Body of pancreas (tissue), 4 donors: ENCODE measurements at regions not wholly inside any gene's neighbourhood (a gene's known extent, or its start where the extent isn't known, plus 50 kb on each side); places are given as distances from the start of the nearest gene placed in this dataset.

ENCODE experiments used
- ATAC-seq: fragments of 150-250 bp; one replicate; pipeline ENCODE4 v1.9.1; 2016
- DNase-seq, 4 donors: peaks; one replicate each; pipeline ENCODE4 v3.0.0-alpha.2; 2019
- H3K27ac ChIP-seq, 4 donors: fragments of 200-600 bp; sonication (generic); 1 replicate in 3 of 4; 2 replicates in 1 of 4; pipeline versions ENCODE4 v1.5.1 to v1.6.1; 2016 to 2019; ENCODE audit warnings: mild to moderate bottlenecking in 1 of 4, mixed read lengths in 1 of 4, moderate library complexity in 1 of 4
- H3K27me3 ChIP-seq, 2 donors: fragments of 200-600 bp; sonication (generic); one replicate each; pipeline ENCODE4 v1.6.0; 2016; ENCODE audit warnings: mild to moderate bottlenecking in 1 of 2
- H3K36me3 ChIP-seq, 2 donors: fragments of 200-600 bp; sonication (generic); replicated peaks in 1 of 2; 2 replicates each; pipeline ENCODE4 v1.5.1; 2016; ENCODE audit warnings: low read depth in 2 of 2; ENCODE audit not compliant: insufficient read depth in 1 of 2
- H3K4me1 ChIP-seq: fragments of 200-600 bp; sonication (generic); one replicate; pipeline ENCODE4 v1.6.0; 2016
- H3K4me3 ChIP-seq, 2 donors: fragments of 200-600 bp; sonication (generic); 1 replicate in 1 of 2; 2 replicates in 1 of 2; pipeline ENCODE4 v1.5.1; 2016 to 2019
- H3K9me3 ChIP-seq, 3 donors: fragments of 200-600 bp; sonication (generic); 1 replicate in 2 of 3; 2 replicates in 1 of 3; pipeline ENCODE4 v1.5.1; 2016
- POLR2A ChIP-seq, 3 donors: fragments of 450-650 bp; IDR thresholded peaks; one replicate each; pipeline ENCODE4 v1.6.1; 2016; ENCODE audit warnings: antibody characterized with exemption in 3 of 3, mild to moderate bottlenecking in 2 of 3
- WGBS, 2 donors: methylation state at CpG; one replicate each; pipeline ENCODE4 v1.1.5; 2017; 5-methylcytosine and 5-hydroxymethylcytosine counted together
- intact Hi-C: fragments of 100-400 bp; cut with DNase I; formaldehyde crosslinking; loops from one replicate; pipeline ENCODE4 v1.15.1; 2023
- TF ChIP-seq, protein P1 (sequence below), 7 experiments: fragments of 450-650 bp in 4 of 7; fragments of 200-600 bp in 3 of 7; sonication (generic) in 3 of 7; IDR thresholded peaks; one replicate each; pipeline ENCODE4 v1.5.1; 2016 to 2019; ENCODE audit warnings: antibody characterized with exemption in 7 of 7

DNA sequence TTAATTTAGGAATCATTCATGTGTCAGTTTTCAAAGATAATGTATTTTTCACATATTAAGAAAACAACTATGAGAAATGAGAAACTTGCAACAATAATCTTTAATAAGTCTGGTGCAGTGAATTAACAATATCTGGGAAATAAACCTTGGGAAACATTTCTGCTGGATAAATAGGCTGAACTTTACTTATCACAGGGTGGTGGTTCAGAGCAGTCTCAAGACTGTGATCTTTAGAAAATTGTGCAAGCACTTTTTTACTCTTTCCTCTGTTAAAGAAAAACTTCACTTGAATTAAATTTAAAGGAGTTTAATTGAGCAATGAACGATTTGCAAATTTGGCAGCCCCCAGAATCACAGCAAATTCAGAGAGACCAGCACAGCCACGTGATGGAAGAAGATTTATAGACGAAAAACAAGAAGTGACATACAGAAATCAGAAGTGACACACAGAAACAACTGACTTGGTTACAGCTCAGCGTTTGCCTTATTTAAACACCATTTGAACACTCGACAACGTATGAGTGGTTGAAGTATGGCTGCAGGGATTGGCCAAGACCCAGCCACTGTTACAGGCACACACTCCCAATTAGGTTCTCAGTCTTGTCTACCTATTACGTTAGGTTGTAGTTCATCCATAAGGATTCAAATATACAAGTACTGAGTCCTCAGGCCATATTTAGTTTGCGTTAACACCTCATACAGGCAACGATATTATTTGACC lies 631.9 kb downstream of the SLCO4C1 start:
- 44 to 51% methylated on average over 9 of the region's 9 CpGs for WGBS, 2 donors
- intact Hi-C loops, result no loop called here
- Histone ChIP-seq H3K27me3 (no peaks in the 10 kb centered on the region), H3K4me3 (no peak overlapping the region), H3K4me1 (peaks cover 6% of the 10 kb centered on the region), H3K9me3 (no peaks in the 10 kb centered on the region), H3K36me3 (no peaks in the 10 kb centered on the region), H3K27ac (no peak overlapping the region)
- ATAC-seq, result no peak
- no peak for TF ChIP-seq POLR2A (IDR thresholded peaks at IDR 0.05)
- TF ChIP-seq, protein P1, sequence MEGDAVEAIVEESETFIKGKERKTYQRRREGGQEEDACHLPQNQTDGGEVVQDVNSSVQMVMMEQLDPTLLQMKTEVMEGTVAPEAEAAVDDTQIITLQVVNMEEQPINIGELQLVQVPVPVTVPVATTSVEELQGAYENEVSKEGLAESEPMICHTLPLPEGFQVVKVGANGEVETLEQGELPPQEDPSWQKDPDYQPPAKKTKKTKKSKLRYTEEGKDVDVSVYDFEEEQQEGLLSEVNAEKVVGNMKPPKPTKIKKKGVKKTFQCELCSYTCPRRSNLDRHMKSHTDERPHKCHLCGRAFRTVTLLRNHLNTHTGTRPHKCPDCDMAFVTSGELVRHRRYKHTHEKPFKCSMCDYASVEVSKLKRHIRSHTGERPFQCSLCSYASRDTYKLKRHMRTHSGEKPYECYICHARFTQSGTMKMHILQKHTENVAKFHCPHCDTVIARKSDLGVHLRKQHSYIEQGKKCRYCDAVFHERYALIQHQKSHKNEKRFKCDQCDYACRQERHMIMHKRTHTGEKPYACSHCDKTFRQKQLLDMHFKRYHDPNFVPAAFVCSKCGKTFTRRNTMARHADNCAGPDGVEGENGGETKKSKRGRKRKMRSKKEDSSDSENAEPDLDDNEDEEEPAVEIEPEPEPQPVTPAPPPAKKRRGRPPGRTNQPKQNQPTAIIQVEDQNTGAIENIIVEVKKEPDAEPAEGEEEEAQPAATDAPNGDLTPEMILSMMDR (IDR thresholded peaks at IDR 0.05), result no peak
- DNase-seq, result no peak

DNA sequence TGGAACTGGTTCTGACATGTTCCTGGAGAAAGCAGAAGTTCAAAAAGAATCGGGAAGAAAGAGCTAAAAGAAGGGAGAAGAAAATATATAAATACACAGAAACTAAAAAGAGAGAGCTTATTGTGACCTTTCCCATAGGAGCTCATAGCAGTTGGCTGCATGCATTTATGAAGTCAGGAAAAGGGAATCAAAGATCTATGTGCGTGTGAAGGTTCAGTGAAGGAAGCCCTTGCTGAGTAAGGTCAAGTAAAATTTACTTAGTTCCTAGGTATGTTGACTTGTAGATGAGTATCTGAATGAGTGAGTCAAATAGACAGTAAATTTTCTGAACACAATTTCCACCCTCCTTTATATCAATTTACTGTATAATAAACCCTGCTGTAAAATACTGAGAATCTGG lies 632.5 kb downstream of the SLCO4C1 start:
- no peak for TF ChIP-seq POLR2A (IDR thresholded peaks at IDR 0.05)
- TF ChIP-seq, protein P1 (IDR thresholded peaks at IDR 0.05), result no peak
- Histone ChIP-seq H3K27ac (no peak overlapping the region), H3K36me3 (no peaks in the 10 kb centered on the region), H3K27me3 (no peaks in the 10 kb centered on the region), H3K4me1 (peaks cover 6% of the 10 kb centered on the region), H3K9me3 (no peaks in the 10 kb centered on the region), H3K4me3 (no peak overlapping the region)
- 19 to 20% methylated on average over 2 of the region's 2 CpGs for WGBS, 2 donors
- no peak for DNase-seq
- intact Hi-C loops, result no loop called here
- ATAC-seq, result no peak

- DNase-seq (no peak), ATAC-seq (no peak)
- Histone ChIP-seq H3K9me3 (no peaks in the 10 kb centered on the region), H3K4me3 (no peak overlapping the region), H3K4me1 (peaks cover 6% of the 10 kb centered on the region), H3K36me3 (no peaks in the 10 kb centered on the region), H3K27ac (no peak overlapping the region), H3K27me3 (no peaks in the 10 kb centered on the region)
- TF ChIP-seq POLR2A (IDR thresholded peaks at IDR 0.05), result no peak
- TF ChIP-seq, protein P1 (IDR thresholded peaks at IDR 0.05), result no peak
- intact Hi-C loops, result no loop called here
Observed at GRCh38 chr5:101662263-101662662, 633.8 kb downstream of the SLCO4C1 start.

DNA sequence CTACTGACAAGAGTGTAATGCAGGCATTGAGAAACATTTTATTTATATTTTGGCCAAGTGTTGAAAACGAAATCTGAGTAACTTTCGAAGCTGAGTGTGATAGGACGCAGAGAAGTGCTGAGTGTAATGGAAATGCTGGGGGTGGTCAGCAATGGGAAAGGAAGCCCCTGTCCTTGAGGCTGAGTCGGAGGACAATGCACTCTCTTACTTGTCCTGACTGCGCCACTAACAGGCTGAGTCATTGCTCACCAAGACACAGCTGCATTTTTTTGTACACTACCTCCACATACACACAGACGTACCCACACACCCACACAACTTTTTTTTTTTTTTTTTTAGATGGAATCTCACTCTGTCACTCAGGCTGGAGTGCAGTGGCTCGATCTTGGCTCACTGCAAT lies 637.7 kb downstream of the SLCO4C1 start:
- Histone ChIP-seq H3K36me3 (no peaks in the 10 kb centered on the region), H3K4me3 (no peak overlapping the region), H3K27ac (no peak overlapping the region), H3K4me1 (no peaks in the 10 kb centered on the region), H3K9me3 (no peaks in the 10 kb centered on the region), H3K27me3 (no peaks in the 10 kb centered on the region)
- TF ChIP-seq POLR2A (IDR thresholded peaks at IDR 0.05), result no peak
- TF ChIP-seq, protein P1 (IDR thresholded peaks at IDR 0.05), result no peak
- no peak for DNase-seq
- intact Hi-C loops, result no loop called here
- no peak for ATAC-seq
- WGBS, 2 donors, result 64 to 73% methylated on average over 7 of the region's 7 CpGs

- DNase-seq, result no peak
- H3K9me3 ChIP-seq, result no peaks in the 10 kb centered on the region
- 60 to 68% methylated on average over 2 of the region's 2 CpGs for whole genome bisulfite sequencing, 2 donors
- H3K4me1 ChIP-seq, result no peaks in the 10 kb centered on the region
- no peak for ATAC-seq
- H3K36me3 ChIP-seq, result no peaks in the 10 kb centered on the region
- H3K4me3 ChIP-seq, result no peak overlapping the region
- no peak for TF ChIP-seq POLR2A (IDR thresholded peaks at IDR 0.05)
- TF ChIP-seq, protein P1 (IDR thresholded peaks at IDR 0.05), result no peak
- H3K27me3 ChIP-seq, result no peaks in the 10 kb centered on the region
- no peak overlapping the region for H3K27ac ChIP-seq
- intact Hi-C loops, result no loop called here
Observed at GRCh38 chr5:101653996-101654395, 642.1 kb downstream of the SLCO4C1 start.
